Activated B cell treated with CpG ODN at 0.5 μM for 24 hours (primary cell): ENCODE measurements at regions not wholly inside any gene's neighbourhood (a gene's known extent, or its start where the extent isn't known, plus 50 kb on each side); places are given as distances from the start of the nearest gene placed in this dataset.

Experiments
- ATAC-seq: fragments of 200-7000 bp; cut with Tn5 transposase; one replicate; pipeline ENCODE4 v1.10.0; 2021; ENCODE audit warnings: low read depth, mild to moderate bottlenecking, moderate library complexity
- CTCF ChIA-PET: fragments of 350-600 bp; sonication (Branson Sonifier 250); formaldehyde crosslinking; loops from one replicate; lab custom pipeline; 2021; ENCODE audit warnings: antibody characterized with exemption; lab: Charles Lee
- POLR2A ChIA-PET: fragments of 350-600 bp; sonication (Branson Sonifier 250); formaldehyde crosslinking; loops from one replicate; lab custom pipeline; 2021; ENCODE audit warnings: antibody characterized with exemption; lab: Charles Lee
- DNase-seq: peaks from one replicate; pipeline ENCODE4 v3.0.0; 2022
- H3K27ac Mint-ChIP-seq: one replicate; pipeline ENCODE4 v1.8.0; 2020; ENCODE audit warnings: mixed read lengths
- H3K27me3 Mint-ChIP-seq: one replicate; pipeline ENCODE4 v1.8.0; 2021; ENCODE audit warnings: mixed read lengths
- H3K36me3 Mint-ChIP-seq: one replicate; pipeline ENCODE4 v1.8.0; 2021; ENCODE audit warnings: low read depth, mixed read lengths
- H3K4me1 Mint-ChIP-seq: one replicate; pipeline ENCODE4 v1.8.0; 2021; ENCODE audit warnings: mixed read lengths
- H3K4me3 Mint-ChIP-seq: one replicate; pipeline ENCODE4 v1.8.0; 2020; ENCODE audit warnings: mild to moderate bottlenecking, mixed read lengths
- H3K9me3 Mint-ChIP-seq: one replicate; pipeline ENCODE4 v1.8.0; 2020; ENCODE audit warnings: mixed read lengths
- intact Hi-C: fragments of 100-400 bp; cut with micrococcal nuclease; formaldehyde crosslinking; loops from one replicate; pipeline ENCODE4 v1.15.1; 2024
- TF ChIP-seq, protein P1 (sequence below): fragments of 200-600 bp; IDR thresholded peaks from one replicate; pipeline ENCODE4 v1.8.0; 2022; ENCODE audit warnings: antibody characterized with exemption, mild to moderate bottlenecking

DNA sequence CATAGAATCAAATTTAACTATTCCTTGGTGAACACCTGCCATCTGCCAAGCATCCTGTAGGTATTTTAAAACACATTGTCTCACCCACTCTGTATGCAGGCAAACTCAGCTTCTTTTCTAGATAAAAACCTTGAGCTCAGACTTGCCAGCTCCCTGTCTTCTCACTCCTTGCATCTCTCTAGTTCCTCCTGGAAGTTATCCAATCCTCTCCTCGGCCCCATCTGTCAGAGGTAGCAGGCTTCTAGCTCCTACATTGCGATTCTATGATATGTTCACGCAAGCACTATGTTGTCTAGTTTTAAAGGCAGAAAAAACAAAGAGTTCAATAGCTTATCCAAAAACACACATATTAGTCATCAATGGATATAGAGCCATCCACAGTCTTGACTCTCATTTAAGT, 67.0 kb upstream of the APCDD1 start:
- POLR2A ChIA-PET, result no interaction called here
- CTCF ChIA-PET, result no interaction called here
- Mint-ChIP-seq H3K27ac (no peak overlapping the region), H3K27me3 (no peaks in the 10 kb centered on the region), H3K9me3 (peaks cover 7% of the 10 kb centered on the region), H3K4me1 (peaks cover 10% of the 10 kb centered on the region), H3K36me3 (no peaks in the 10 kb centered on the region), H3K4me3 (no peak overlapping the region)
- intact Hi-C loops, result no loop called here
- ATAC-seq, result no peak
- no peak for DNase-seq
- TF ChIP-seq, protein P1, sequence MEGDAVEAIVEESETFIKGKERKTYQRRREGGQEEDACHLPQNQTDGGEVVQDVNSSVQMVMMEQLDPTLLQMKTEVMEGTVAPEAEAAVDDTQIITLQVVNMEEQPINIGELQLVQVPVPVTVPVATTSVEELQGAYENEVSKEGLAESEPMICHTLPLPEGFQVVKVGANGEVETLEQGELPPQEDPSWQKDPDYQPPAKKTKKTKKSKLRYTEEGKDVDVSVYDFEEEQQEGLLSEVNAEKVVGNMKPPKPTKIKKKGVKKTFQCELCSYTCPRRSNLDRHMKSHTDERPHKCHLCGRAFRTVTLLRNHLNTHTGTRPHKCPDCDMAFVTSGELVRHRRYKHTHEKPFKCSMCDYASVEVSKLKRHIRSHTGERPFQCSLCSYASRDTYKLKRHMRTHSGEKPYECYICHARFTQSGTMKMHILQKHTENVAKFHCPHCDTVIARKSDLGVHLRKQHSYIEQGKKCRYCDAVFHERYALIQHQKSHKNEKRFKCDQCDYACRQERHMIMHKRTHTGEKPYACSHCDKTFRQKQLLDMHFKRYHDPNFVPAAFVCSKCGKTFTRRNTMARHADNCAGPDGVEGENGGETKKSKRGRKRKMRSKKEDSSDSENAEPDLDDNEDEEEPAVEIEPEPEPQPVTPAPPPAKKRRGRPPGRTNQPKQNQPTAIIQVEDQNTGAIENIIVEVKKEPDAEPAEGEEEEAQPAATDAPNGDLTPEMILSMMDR, result no peak

DNA sequence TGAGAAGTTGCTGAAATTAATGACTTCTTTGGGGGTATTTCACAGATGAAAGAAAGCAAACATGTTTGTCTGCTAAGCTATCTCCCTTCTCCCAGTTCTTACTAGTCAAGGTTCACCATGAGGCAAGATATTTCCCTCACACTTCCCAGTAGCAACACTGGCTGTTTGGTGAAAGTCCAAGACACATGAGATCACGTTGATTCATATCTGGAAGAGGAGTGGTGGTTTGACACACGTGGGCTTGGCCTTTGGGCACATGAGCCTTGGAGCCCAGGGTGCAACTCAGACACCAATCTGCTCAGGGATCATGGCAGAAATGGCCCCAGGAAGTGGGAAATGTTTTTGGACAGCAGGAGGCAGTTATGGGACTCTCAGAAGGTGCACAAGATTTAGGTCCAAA, 66.1 kb upstream of the APCDD1 start:
- Mint-ChIP-seq H3K27me3 (no peaks in the 10 kb centered on the region), H3K9me3 (peaks cover 4% of the 10 kb centered on the region), H3K4me3 (no peak overlapping the region), H3K4me1 (peaks cover 10% of the 10 kb centered on the region), H3K27ac (no peak overlapping the region), H3K36me3 (no peaks in the 10 kb centered on the region)
- DNase-seq, result no peak
- intact Hi-C loops, result no loop called here
- CTCF ChIA-PET, result no interaction called here
- ATAC-seq, result no peak
- POLR2A ChIA-PET, result no interaction called here
- TF ChIP-seq, protein P1, result no peak

DNA sequence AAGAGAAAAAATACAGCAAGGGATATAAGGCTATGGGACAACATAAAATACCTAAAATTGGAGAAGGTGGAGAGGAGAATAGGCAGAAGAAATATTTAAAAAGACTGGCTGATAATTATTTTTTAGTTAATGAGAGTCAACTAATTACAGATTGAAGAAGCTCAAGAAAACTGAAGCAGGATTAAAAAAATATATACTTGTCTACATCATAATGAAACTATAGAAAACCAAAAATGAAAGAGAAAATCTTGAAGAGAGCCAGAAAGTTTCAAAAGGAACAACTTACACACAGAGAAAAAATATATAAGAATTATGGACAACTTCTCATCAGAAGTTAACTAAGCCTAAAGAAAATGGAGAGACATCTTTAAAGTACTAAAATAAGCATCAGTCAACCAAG, 62.9 kb upstream of the APCDD1 start:
- ChIA-PET CTCF (no interaction called here), POLR2A (no interaction called here)
- Mint-ChIP-seq H3K9me3 (peaks cover 4% of the 10 kb centered on the region), H3K36me3 (no peaks in the 10 kb centered on the region), H3K27me3 (no peaks in the 10 kb centered on the region), H3K4me3 (peak overlapping the region; percentile 20), H3K27ac (no peak overlapping the region), H3K4me1 (peaks cover 10% of the 10 kb centered on the region)
- TF ChIP-seq, protein P1, result no peak
- no peak for ATAC-seq
- intact Hi-C loops, result no loop called here
- no peak for DNase-seq

DNA sequence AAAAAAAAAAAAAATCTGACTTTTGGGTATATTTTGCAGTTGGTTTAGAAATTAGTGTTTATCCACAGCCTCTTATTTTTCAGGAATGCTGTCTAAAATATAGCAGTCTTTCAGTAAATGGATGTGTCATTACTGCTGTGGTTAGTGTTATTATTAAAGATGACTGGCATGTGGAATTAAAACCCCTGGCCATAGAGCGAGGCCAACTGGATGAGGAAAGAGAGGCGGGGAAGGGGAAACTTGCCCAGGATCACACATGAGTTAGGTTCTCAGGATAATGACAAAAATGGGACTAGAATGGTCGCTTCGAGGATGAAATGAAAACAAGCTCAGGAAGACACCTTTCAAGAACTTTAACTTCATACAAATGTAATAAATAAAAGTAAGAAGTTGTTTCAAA, 57.4 kb upstream of the APCDD1 start:
- ChIA-PET CTCF (no interaction called here), POLR2A (no interaction called here)
- Mint-ChIP-seq H3K27ac (no peak overlapping the region), H3K36me3 (no peaks in the 10 kb centered on the region), H3K4me3 (no peak overlapping the region), H3K4me1 (peaks cover 15% of the 10 kb centered on the region), H3K27me3 (no peaks in the 10 kb centered on the region), H3K9me3 (no peaks in the 10 kb centered on the region)
- TF ChIP-seq, protein P1, result no peak
- no peak for ATAC-seq
- no peak for DNase-seq
- intact Hi-C loops, result no loop called here

DNA sequence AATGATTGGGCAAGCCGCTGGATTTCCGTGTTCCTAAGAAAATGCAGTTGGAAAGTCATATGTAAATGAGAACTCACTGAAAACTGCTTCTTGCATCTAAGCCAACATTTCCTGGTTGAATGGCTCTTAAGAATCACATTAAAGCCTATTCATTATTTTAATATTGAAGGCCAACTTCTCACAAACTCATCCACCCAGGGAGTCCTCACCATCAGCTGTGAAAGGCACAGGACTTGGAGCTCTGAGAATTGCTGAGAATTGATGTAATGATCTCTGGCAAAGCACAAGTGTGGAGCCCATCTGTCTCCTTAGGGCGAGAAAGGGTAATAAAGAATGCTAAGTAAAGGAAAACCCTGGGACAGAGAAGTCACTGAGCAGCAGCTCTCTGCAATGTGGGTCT, 55.9 kb upstream of the APCDD1 start:
- H3K27me3 Mint-ChIP-seq, result no peaks in the 10 kb centered on the region
- CTCF ChIA-PET, result no interaction called here
- H3K36me3 Mint-ChIP-seq, result no peaks in the 10 kb centered on the region
- no peak overlapping the region for H3K4me3 Mint-ChIP-seq
- no peak overlapping the region for H3K27ac Mint-ChIP-seq
- TF ChIP-seq, protein P1, result no peak
- intact Hi-C loops, result no loop called here
- DNase-seq (no peak), ATAC-seq (no peak)
- no peaks in the 10 kb centered on the region for H3K9me3 Mint-ChIP-seq
- peaks cover 14% of the 10 kb centered on the region for H3K4me1 Mint-ChIP-seq
- POLR2A ChIA-PET, result no interaction called here
